ENCODE measurements at regions not wholly inside any gene's neighbourhood (a gene's known extent, or its start where the extent isn't known, plus 50 kb on each side); places are given as distances from the start of the nearest gene placed in this dataset.
"Not testable (repeated sequence)": the region's sequence is repeated elsewhere in the genome, so short reads cannot be mapped to it uniquely, and the experiment has no call there.

DNA sequence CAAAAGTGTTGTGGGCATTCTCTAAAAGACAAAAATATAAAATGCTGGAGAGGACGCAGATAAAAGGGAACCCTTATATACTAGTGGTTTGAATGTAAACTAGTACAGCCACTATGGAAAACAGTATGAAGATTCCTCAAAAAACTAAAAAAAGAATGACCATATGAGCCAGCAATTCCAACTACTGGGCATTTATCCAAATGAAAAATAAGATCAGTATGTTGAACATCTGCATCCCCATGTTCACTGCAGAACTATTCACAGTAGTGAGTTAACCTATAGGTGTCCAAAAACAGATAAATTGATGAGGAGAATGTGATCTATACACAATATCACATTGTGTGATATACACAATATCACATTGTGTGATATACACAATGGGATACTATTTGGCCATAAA, 1615.3 kb downstream of the PCDH18 start:
- Mint-ChIP-seq H3K36me3 (peaks cover 4% of the 10 kb centered on the region), H3K27ac (no peak overlapping the region), H3K4me3 (no peak overlapping the region), H3K27me3 (no peaks in the 10 kb centered on the region), H3K9me3 (peaks cover 10% of the 10 kb centered on the region), H3K4me1 (ENCODE audit: low read depth in 2 of 2) (no peaks in the 10 kb centered on the region)
- DNase-seq (ENCODE audit: low spot score): no peak
- ATAC-seq: no peak

GRCh38 chr4:135900956-135901355, 1631.3 kb downstream of the PCDH18 start:
- H3K36me3 Mint-ChIP-seq: peaks cover 8% of the 10 kb centered on the region
- H3K27ac Mint-ChIP-seq: no peak overlapping the region
- H3K27me3 Mint-ChIP-seq: no peaks in the 10 kb centered on the region
- DNase-seq (ENCODE audit: low spot score) (no peak), ATAC-seq (no peak)
- no peak overlapping the region for H3K4me3 Mint-ChIP-seq
- H3K9me3 Mint-ChIP-seq: peaks cover 27% of the 10 kb centered on the region
- H3K4me1 Mint-ChIP-seq (ENCODE audit: low read depth in 2 of 2): no peaks in the 10 kb centered on the region

GRCh38 chr4:135864304-135864703, 1662.7 kb upstream of the PABPC4L start:
- H3K27ac Mint-ChIP-seq; H3K27me3 Mint-ChIP-seq; DNase-seq (ENCODE audit: low spot score); H3K36me3 Mint-ChIP-seq; H3K4me3 Mint-ChIP-seq; H3K4me1 Mint-ChIP-seq (ENCODE audit: low read depth in 2 of 2); ATAC-seq: not testable (repeated sequence)
- peaks cover 12% of the 10 kb centered on the region for H3K9me3 Mint-ChIP-seq

GRCh38 chr4:135840781-135841180, 1639.2 kb upstream of the PABPC4L start:
- Mint-ChIP-seq H3K9me3 (peaks cover 12% of the 10 kb centered on the region), H3K27me3 (no peaks in the 10 kb centered on the region), H3K36me3 (no peaks in the 10 kb centered on the region), H3K4me1 (ENCODE audit: low read depth in 2 of 2) (no peaks in the 10 kb centered on the region), H3K4me3 (no peak overlapping the region), H3K27ac (no peak overlapping the region)
- DNase-seq (ENCODE audit: low spot score): no peak
- no peak for ATAC-seq

DNA sequence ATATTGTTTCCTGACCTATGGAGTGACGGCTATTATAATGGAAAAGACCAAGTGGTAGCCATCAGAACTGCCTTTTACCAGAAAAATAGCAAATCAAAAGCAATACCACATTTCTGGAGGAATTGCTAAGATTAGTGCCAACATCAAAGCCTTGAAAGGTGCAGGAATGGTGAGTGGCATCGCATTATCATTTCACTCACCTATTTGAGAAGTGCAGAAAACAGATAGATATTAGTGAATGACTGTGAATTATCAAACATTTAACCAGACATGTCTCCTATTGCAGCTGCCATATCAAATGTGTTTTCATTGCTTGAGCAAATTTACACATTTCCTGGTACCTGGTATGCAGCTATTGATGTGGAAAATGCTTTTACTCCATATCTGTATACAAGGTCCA, 1638.1 kb upstream of the PABPC4L start:
- H3K4me3 Mint-ChIP-seq: no peak overlapping the region
- no peaks in the 10 kb centered on the region for H3K27me3 Mint-ChIP-seq
- peaks cover 12% of the 10 kb centered on the region for H3K9me3 Mint-ChIP-seq
- no peaks in the 10 kb centered on the region for H3K36me3 Mint-ChIP-seq
- no peak for ATAC-seq
- H3K4me1 Mint-ChIP-seq (ENCODE audit: low read depth in 2 of 2): no peaks in the 10 kb centered on the region
- no peak overlapping the region for H3K27ac Mint-ChIP-seq
- no peak for DNase-seq (ENCODE audit: low spot score)

- H3K27ac Mint-ChIP-seq: no peak overlapping the region
- no peak for ATAC-seq
- no peaks in the 10 kb centered on the region for H3K36me3 Mint-ChIP-seq
- no peak overlapping the region for H3K4me3 Mint-ChIP-seq
- H3K4me1 Mint-ChIP-seq (ENCODE audit: low read depth in 2 of 2): no peaks in the 10 kb centered on the region
- H3K9me3 Mint-ChIP-seq: peaks cover 12% of the 10 kb centered on the region
- DNase-seq (ENCODE audit: low spot score): no peak
- H3K27me3 Mint-ChIP-seq: no peaks in the 10 kb centered on the region
These were observed 1637.3 kb upstream of the PABPC4L start for GRCh38 chr4:135838889-135839288.

- Mint-ChIP-seq H3K9me3 (peaks cover 10% of the 10 kb centered on the region), H3K36me3 (no peaks in the 10 kb centered on the region), H3K4me1 (ENCODE audit: low read depth in 2 of 2) (no peaks in the 10 kb centered on the region), H3K27ac (no peak overlapping the region), H3K4me3 (no peak overlapping the region), H3K27me3 (no peaks in the 10 kb centered on the region)
- no peak for DNase-seq (ENCODE audit: low spot score)
- ATAC-seq: no peak
These were observed 1632.9 kb upstream of the PABPC4L start for GRCh38 chr4:135834471-135834870.

GRCh38 chr4:135833529-135833928, 1631.9 kb upstream of the PABPC4L start:
- H3K27me3 Mint-ChIP-seq: no peaks in the 10 kb centered on the region
- no peaks in the 10 kb centered on the region for H3K36me3 Mint-ChIP-seq
- ATAC-seq: no peak
- H3K27ac Mint-ChIP-seq: no peak overlapping the region
- H3K4me3 Mint-ChIP-seq: no peak overlapping the region
- no peaks in the 10 kb centered on the region for H3K4me1 Mint-ChIP-seq (ENCODE audit: low read depth in 2 of 2)
- H3K9me3 Mint-ChIP-seq: peaks cover 10% of the 10 kb centered on the region
- DNase-seq (ENCODE audit: low spot score): no peak

GRCh38 chr4:135824759-135825296, 1623.2 kb upstream of the PABPC4L start:
- Mint-ChIP-seq H3K27me3 (no peaks in the 10 kb centered on the region), H3K9me3 (peaks cover 15% of the 10 kb centered on the region), H3K27ac (no peak overlapping the region), H3K4me1 (ENCODE audit: low read depth in 2 of 2) (no peaks in the 10 kb centered on the region), H3K4me3 (no peak overlapping the region), H3K36me3 (peaks cover 5% of the 10 kb centered on the region)
- no peak for DNase-seq (ENCODE audit: low spot score)
- ATAC-seq: no peak

DNA sequence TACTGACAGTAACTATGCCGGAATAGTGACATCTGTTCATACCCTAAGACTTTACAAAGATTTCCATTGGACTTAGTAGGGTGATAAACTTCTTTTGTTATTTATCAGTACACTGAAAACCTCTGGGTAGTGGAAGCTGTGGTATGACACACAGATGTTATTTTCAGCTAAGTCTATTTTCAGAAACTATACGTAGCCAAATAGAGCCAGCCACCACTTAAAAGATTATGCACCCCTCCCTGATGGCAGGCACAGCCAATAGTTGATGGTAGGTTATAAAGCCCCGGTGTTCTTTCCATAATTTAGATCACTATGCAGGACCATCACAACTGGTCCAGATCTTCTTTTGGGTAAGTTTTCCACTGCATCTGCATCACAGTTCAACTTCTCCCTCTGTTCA, 1603.2 kb upstream of the PABPC4L start:
- no peaks in the 10 kb centered on the region for H3K9me3 Mint-ChIP-seq
- DNase-seq (ENCODE audit: low spot score): no peak
- H3K4me1 Mint-ChIP-seq (ENCODE audit: low read depth in 2 of 2): no peaks in the 10 kb centered on the region
- ATAC-seq: no peak
- no peaks in the 10 kb centered on the region for H3K36me3 Mint-ChIP-seq
- no peak overlapping the region for H3K27ac Mint-ChIP-seq
- no peaks in the 10 kb centered on the region for H3K27me3 Mint-ChIP-seq
- no peak overlapping the region for H3K4me3 Mint-ChIP-seq

GRCh38 chr4:135777361-135777760, 1575.8 kb upstream of the PABPC4L start:
- H3K36me3 Mint-ChIP-seq: no peaks in the 10 kb centered on the region
- DNase-seq (ENCODE audit: low spot score): no peak
- H3K27ac Mint-ChIP-seq: no peak overlapping the region
- no peak overlapping the region for H3K4me3 Mint-ChIP-seq
- H3K9me3 Mint-ChIP-seq: no peaks in the 10 kb centered on the region
- no peaks in the 10 kb centered on the region for H3K27me3 Mint-ChIP-seq
- no peak for ATAC-seq
- H3K4me1 Mint-ChIP-seq (ENCODE audit: low read depth in 2 of 2): no peaks in the 10 kb centered on the region

DNA sequence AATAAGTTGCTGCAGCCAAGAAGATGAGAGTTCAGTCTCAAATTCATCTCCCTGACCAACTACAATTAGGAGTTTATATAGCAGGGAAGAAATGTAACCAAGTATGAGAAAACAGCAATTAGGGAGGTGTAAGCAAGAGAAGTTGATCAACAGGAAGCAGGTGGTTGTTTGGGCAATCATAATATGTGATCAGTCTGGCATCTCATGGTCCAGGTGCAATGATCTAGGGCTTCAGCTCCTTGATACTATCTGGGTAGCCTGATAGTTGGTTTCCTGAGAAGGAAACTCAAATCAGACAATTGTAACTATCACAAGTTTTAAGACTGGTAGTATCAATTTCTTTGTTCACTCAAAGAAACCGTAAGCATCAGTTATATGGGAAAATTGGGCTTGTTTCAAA, 1574.3 kb upstream of the PABPC4L start:
- H3K4me1 Mint-ChIP-seq (ENCODE audit: low read depth in 2 of 2): no peaks in the 10 kb centered on the region

GRCh38 chr4:135770505-135770904, 1568.9 kb upstream of the PABPC4L start:
- no peak for DNase-seq (ENCODE audit: low spot score)
- Mint-ChIP-seq H3K4me1 (ENCODE audit: low read depth in 2 of 2) (no peaks in the 10 kb centered on the region), H3K36me3 (no peaks in the 10 kb centered on the region), H3K9me3 (peaks cover 8% of the 10 kb centered on the region), H3K27ac (no peak overlapping the region), H3K4me3 (no peak overlapping the region), H3K27me3 (no peaks in the 10 kb centered on the region)
- no peak for ATAC-seq

More for the DNA sequence above, 1574.3 kb upstream of the PABPC4L start:
- Mint-ChIP-seq H3K36me3 (no peaks in the 10 kb centered on the region), H3K27ac (no peak overlapping the region), H3K9me3 (peaks cover 4% of the 10 kb centered on the region), H3K4me3 (no peak overlapping the region), H3K27me3 (no peaks in the 10 kb centered on the region)
- ATAC-seq (no peak), DNase-seq (ENCODE audit: low spot score) (no peak)

GRCh38 chr4:135744928-135745327, 1543.3 kb upstream of the PABPC4L start:
- no peak overlapping the region for H3K4me3 Mint-ChIP-seq
- no peak for DNase-seq (ENCODE audit: low spot score)

GRCh38 chr4:135741583-135741982, 1540.0 kb upstream of the PABPC4L start:
- no peak for DNase-seq (ENCODE audit: low spot score)
- Mint-ChIP-seq H3K27ac (no peak overlapping the region), H3K9me3 (peaks cover 16% of the 10 kb centered on the region), H3K27me3 (no peaks in the 10 kb centered on the region), H3K4me3 (no peak overlapping the region), H3K4me1 (ENCODE audit: low read depth in 2 of 2) (no peaks in the 10 kb centered on the region), H3K36me3 (no peaks in the 10 kb centered on the region)
- ATAC-seq: no peak

More at GRCh38 chr4:135744928-135745327, 1543.3 kb upstream of the PABPC4L start:
- no peaks in the 10 kb centered on the region for H3K4me1 Mint-ChIP-seq (ENCODE audit: low read depth in 2 of 2)
- ATAC-seq: no peak
- H3K27ac Mint-ChIP-seq: no peak overlapping the region
- H3K9me3 Mint-ChIP-seq: peaks cover 22% of the 10 kb centered on the region
- H3K27me3 Mint-ChIP-seq: no peaks in the 10 kb centered on the region
- H3K36me3 Mint-ChIP-seq: no peaks in the 10 kb centered on the region

All from natural killer cell treated with Interleukin-12 subunit alpha and Interleukin-12 subunit beta and Interleukin-15 and Interleukin-18, amount 100 ng/mL, for 72 hours (primary cell).